IMR-90 (cell line): ENCODE measurements at regions not wholly inside any gene's neighbourhood (a gene's known extent, or its start where the extent isn't known, plus 50 kb on each side); places are given as distances from the start of the nearest gene placed in this dataset.

Experiments used
- ATAC-seq: fragments of 200-7000 bp; cut with Tn5 transposase; 2 replicates; pipeline ENCODE4 v1.9.1; 2020; ENCODE audit warnings: low read depth, mild to moderate bottlenecking, moderate library complexity
- BruUV-seq: library from RNA; stranded (reverse); fragments of 400-500 nt; replicated peaks from 2 replicates; lab custom pipeline; 2021; lab: Mats Ljungman, UMichigan
- CTCF ChIA-PET: fragments of 300-600 bp; formaldehyde crosslinking; extraction: SDS; loops from one replicate; lab custom pipeline; 2021; ENCODE audit warnings: antibody characterized with exemption; lab: Yijun Ruan, JAX
- POLR2A ChIA-PET: fragments of 300-600 bp; sonication (Branson Sonifier 250); formaldehyde crosslinking; loops from one replicate; lab custom pipeline; 2022; ENCODE audit warnings: antibody characterized with exemption; ENCODE audit not compliant: unreplicated experiment; lab: Charles Lee
- DNase-seq: peaks from one replicate; pipeline ENCODE4 v3.0.0; 2013
- H2AFZ ChIP-seq: replicated peaks from 2 replicates; pipeline ENCODE3; 2013; ENCODE audit warnings: low read length, mild to moderate bottlenecking; ENCODE audit not compliant: poor library complexity
- H2AK5ac ChIP-seq: 2 replicates; pipeline ENCODE4 v1.6.1; 2013; ENCODE audit warnings: low read depth, low read length, inconsistent platforms
- H2AK9ac ChIP-seq: replicated peaks from 2 replicates; pipeline ENCODE3; 2013; ENCODE audit warnings: mild to moderate bottlenecking, low read depth, low read length, moderate library complexity; ENCODE audit not compliant: poor library complexity
- H2BK120ac ChIP-seq: 2 replicates; pipeline ENCODE4 v1.6.1; 2013; ENCODE audit warnings: low read depth, low read length, inconsistent platforms
- H2BK15ac ChIP-seq: 3 replicates; pipeline ENCODE4 v1.6.1; 2013; ENCODE audit warnings: low read depth, low read length, inconsistent platforms
- H2BK20ac ChIP-seq: 2 replicates; pipeline ENCODE4 v1.6.1; 2013; ENCODE audit warnings: low read depth, mild to moderate bottlenecking, inconsistent platforms, low read length, moderate library complexity
- H2BK5ac ChIP-seq: 2 replicates; pipeline ENCODE4 v1.6.1; 2013; ENCODE audit warnings: mild to moderate bottlenecking, low read depth, low read length, inconsistent platforms; ENCODE audit not compliant: poor library complexity, severe bottlenecking
- H3K14ac ChIP-seq: replicated peaks from 2 replicates; pipeline ENCODE4 v1.6.1; 2013; ENCODE audit warnings: low read depth, low read length, inconsistent platforms
- H3K18ac ChIP-seq: 2 replicates; pipeline ENCODE4 v1.6.1; 2013; ENCODE audit warnings: low read depth, low read length, control low read depth
- H3K23ac ChIP-seq: 2 replicates; pipeline ENCODE4 v1.6.1; 2013; ENCODE audit warnings: low read depth, low read length, inconsistent platforms
- H3K27ac ChIP-seq: 2 replicates; pipeline ENCODE4 v1.5.1; 2013; ENCODE audit warnings: mild to moderate bottlenecking, control low read depth, low read length; ENCODE audit not compliant: insufficient read depth
- H3K27me3 ChIP-seq: 2 replicates; pipeline ENCODE4 v1.6.1; 2013; ENCODE audit warnings: low read length; ENCODE audit not compliant: control insufficient read depth, insufficient read depth
- H3K36me3 ChIP-seq: 2 replicates; pipeline ENCODE4 v1.6.1; 2013; ENCODE audit warnings: low read length, mixed read lengths; ENCODE audit not compliant: control insufficient read depth, insufficient read depth
- H3K4ac ChIP-seq: 2 replicates; pipeline ENCODE4 v1.6.1; 2013; ENCODE audit warnings: low read depth, low read length, inconsistent platforms
- H3K4me1 ChIP-seq: 2 replicates; pipeline ENCODE4 v1.6.1; 2013; ENCODE audit warnings: low read length, mixed read lengths; ENCODE audit not compliant: control insufficient read depth, insufficient read depth
- H3K4me2 ChIP-seq: 2 replicates; pipeline ENCODE4 v1.6.1; 2013; ENCODE audit warnings: low read depth, mild to moderate bottlenecking, control low read depth, low read length, moderate library complexity
- H3K4me3 ChIP-seq: 2 replicates; pipeline ENCODE4 v1.5.1; 2013; ENCODE audit warnings: low read depth, mild to moderate bottlenecking, control low read depth, low read length, moderate library complexity; ENCODE audit not compliant: insufficient read depth
- H3K56ac ChIP-seq: 2 replicates; pipeline ENCODE4 v1.6.1; 2013; ENCODE audit warnings: low read length, inconsistent platforms; ENCODE audit not compliant: insufficient read depth; ENCODE audit errors: extremely low read depth
- H3K79me1 ChIP-seq, 2 experiments: 2 replicates each; pipeline ENCODE4 v1.6.1; 2013; ENCODE audit warnings: low read length in 2 of 2, inconsistent platforms in 1 of 2, low read depth in 1 of 2
- H3K9ac ChIP-seq: 2 replicates; pipeline ENCODE4 v1.6.1; 2013; ENCODE audit warnings: low read depth, low read length, control low read depth
- H3K9me1 ChIP-seq: 2 replicates; pipeline ENCODE4 v1.6.1; 2013; ENCODE audit warnings: low read length, inconsistent platforms; ENCODE audit not compliant: insufficient read depth
- H3K9me3 ChIP-seq: 2 replicates; pipeline ENCODE4 v1.6.1; 2013; ENCODE audit warnings: low read length; ENCODE audit not compliant: control insufficient read depth, insufficient read depth
- H4K20me1 ChIP-seq: 2 replicates; pipeline ENCODE4 v1.6.1; 2013; ENCODE audit warnings: low read length, inconsistent platforms; ENCODE audit not compliant: insufficient read depth
- H4K5ac ChIP-seq: 2 replicates; pipeline ENCODE4 v1.6.1; 2013; ENCODE audit warnings: mild to moderate bottlenecking, low read depth, low read length, control low read depth
- H4K8ac ChIP-seq, 2 experiments: 2 replicates each; pipeline ENCODE4 v1.6.1; 2013; ENCODE audit warnings: low read depth in 2 of 2, low read length in 2 of 2, control low read depth in 1 of 2, inconsistent platforms in 1 of 2
- H4K91ac ChIP-seq: 2 replicates; pipeline ENCODE4 v1.6.1; 2013; ENCODE audit warnings: low read depth, low read length, inconsistent platforms; ENCODE audit not compliant: insufficient read depth
- WGBS, 2 experiments: methylation state at CpG; one replicate each; pipeline versions ENCODE4 v1.1.5 to v1.1.7; 2013; ENCODE audit warnings: missing lambda C conversion rate in 2 of 2; ENCODE audit not compliant: insufficient read length in 1 of 2; ENCODE audit errors: extremely low coverage in 2 of 2; 5-methylcytosine and 5-hydroxymethylcytosine counted together
- dilution Hi-C: fragments of 300-500 bp; cut with HindIII; formaldehyde crosslinking; loops from one replicate; pipeline ENCODE4 v1.14.3; 2018; ENCODE audit warnings: low sequenced_read_pairs; ENCODE audit not compliant: unreplicated experiment
- in situ Hi-C: fragments of 300-500 bp; cut with MboI; formaldehyde crosslinking; loops from 3 replicates; pipeline ENCODE4 v1.14.3; 2019; ENCODE audit warnings: low sequenced_read_pairs, inconsistent platforms, mixed read lengths
- intact Hi-C: fragments of 100-400 bp; cut with micrococcal nuclease; formaldehyde crosslinking; loops from 2 replicates; pipeline ENCODE4 v1.10.0; 2022
- TF ChIP-seq, protein P1 (sequence below): fragments of 150-350 bp; IDR thresholded peaks from 2 replicates; pipeline ENCODE4 v1.6.1; 2017; ENCODE audit warnings: mild to moderate bottlenecking, antibody characterized with exemption, low read length, low read depth

DNA sequence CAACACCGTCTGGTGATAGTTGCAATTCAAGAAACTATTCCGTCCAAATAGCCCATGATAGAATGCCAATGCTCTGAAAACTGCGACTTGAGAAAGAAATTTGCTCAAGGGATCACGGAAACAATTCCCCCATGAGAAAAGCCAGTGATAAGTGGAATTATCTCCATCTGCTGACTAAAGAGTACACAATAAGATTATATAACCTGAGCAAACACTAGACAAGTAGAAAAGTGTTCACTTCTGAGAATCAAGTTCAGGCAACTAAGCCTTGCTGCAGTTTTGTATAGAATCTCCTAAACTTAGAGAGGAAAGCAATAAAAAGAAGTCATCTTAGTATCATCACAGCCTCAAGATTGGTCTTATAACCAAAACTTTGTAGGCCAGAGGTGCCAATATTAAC, 336.3 kb upstream of the NRXN1 start:
- Histone ChIP-seq H2AK5ac (no peak overlapping the region), H3K18ac (no peak overlapping the region), H3K27ac (no peak overlapping the region), H2BK5ac (no peak overlapping the region), H2BK120ac (no peak overlapping the region), H2AFZ (no peak overlapping the region), H3K36me3 (no peaks in the 10 kb centered on the region), H3K9ac (no peak overlapping the region), H3K56ac (no peak overlapping the region), H4K91ac (no peak overlapping the region), H3K4me2 (no peak overlapping the region), H3K79me1 (no peaks in the 10 kb centered on the region), H3K4ac (no peak overlapping the region), H2BK20ac (no peak overlapping the region), H3K4me1 (no peaks in the 10 kb centered on the region), H2BK15ac (no peak overlapping the region), H3K4me3 (no peak overlapping the region), H3K27me3 (no peaks in the 10 kb centered on the region), H3K9me1 (no peaks in the 10 kb centered on the region), H4K5ac (no peak overlapping the region), H2AK9ac (no peak overlapping the region), H3K9me3 (no peaks in the 10 kb centered on the region), H3K14ac (no peak overlapping the region), H4K20me1 (no peaks in the 10 kb centered on the region), H3K23ac (no peak overlapping the region), H4K8ac (no peak overlapping the region)
- POLR2A ChIA-PET, result no interaction called here
- intact Hi-C loops (no loop called here), in situ Hi-C loops (no loop called here), dilution Hi-C loops (no loop called here)
- no TSS peak for BruUV-seq
- ATAC-seq, result no peak
- TF ChIP-seq, protein P1, sequence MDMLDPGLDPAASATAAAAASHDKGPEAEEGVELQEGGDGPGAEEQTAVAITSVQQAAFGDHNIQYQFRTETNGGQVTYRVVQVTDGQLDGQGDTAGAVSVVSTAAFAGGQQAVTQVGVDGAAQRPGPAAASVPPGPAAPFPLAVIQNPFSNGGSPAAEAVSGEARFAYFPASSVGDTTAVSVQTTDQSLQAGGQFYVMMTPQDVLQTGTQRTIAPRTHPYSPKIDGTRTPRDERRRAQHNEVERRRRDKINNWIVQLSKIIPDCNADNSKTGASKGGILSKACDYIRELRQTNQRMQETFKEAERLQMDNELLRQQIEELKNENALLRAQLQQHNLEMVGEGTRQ, result no peak
- WGBS, 2 experiments, result 73% methylated on average over 3 of the region's 4 CpGs; no CpG with 5 or more reads in 1 of the 2 experiments
- DNase-seq, result no peak
- CTCF ChIA-PET, result no interaction called here
